Activated T-helper 17 cell treated with anti-CD3 and anti-CD28 coated beads, Interleukin-2, amount 50 U/mL, for 72 hours (primary cell): ENCODE measurements at regions not wholly inside any gene's neighbourhood (a gene's known extent, or its start where the extent isn't known, plus 50 kb on each side); places are given as distances from the start of the nearest gene placed in this dataset.

Source experiments
- ATAC-seq: fragments of 150-1000 bp; cut with Tn5 transposase; replicated peaks from 2 replicates; pipeline ENCODE4 v1.10.0; 2021; ENCODE audit warnings: mild to moderate bottlenecking, moderate library complexity
- H3K27ac Mint-ChIP-seq: one replicate; pipeline ENCODE4 v1.8.0; 2022; ENCODE audit warnings: mixed read lengths
- H3K27me3 Mint-ChIP-seq: one replicate; pipeline ENCODE4 v1.8.0; 2022; ENCODE audit warnings: mixed read lengths
- H3K36me3 Mint-ChIP-seq: one replicate; pipeline ENCODE4 v1.8.0; 2022; ENCODE audit warnings: low read depth, mild to moderate bottlenecking, mixed read lengths
- H3K4me1 Mint-ChIP-seq: one replicate; pipeline ENCODE4 v1.8.0; 2022; ENCODE audit warnings: mixed read lengths
- H3K4me3 Mint-ChIP-seq: one replicate; pipeline ENCODE4 v1.8.0; 2022; ENCODE audit warnings: mild to moderate bottlenecking, mixed read lengths
- H3K9me3 Mint-ChIP-seq: one replicate; pipeline ENCODE4 v1.8.0; 2022; ENCODE audit warnings: mixed read lengths

GRCh38 chr2:41785251-41786022 lies 262.4 kb upstream of the PKDCC start:
- Mint-ChIP-seq H3K4me3 (no peak overlapping the region), H3K27me3 (peaks cover 18% of the 10 kb centered on the region), H3K36me3 (no peaks in the 10 kb centered on the region), H3K4me1 (no peaks in the 10 kb centered on the region), H3K9me3 (no peaks in the 10 kb centered on the region), H3K27ac (no peak overlapping the region)
- ATAC-seq, result no peak

DNA sequence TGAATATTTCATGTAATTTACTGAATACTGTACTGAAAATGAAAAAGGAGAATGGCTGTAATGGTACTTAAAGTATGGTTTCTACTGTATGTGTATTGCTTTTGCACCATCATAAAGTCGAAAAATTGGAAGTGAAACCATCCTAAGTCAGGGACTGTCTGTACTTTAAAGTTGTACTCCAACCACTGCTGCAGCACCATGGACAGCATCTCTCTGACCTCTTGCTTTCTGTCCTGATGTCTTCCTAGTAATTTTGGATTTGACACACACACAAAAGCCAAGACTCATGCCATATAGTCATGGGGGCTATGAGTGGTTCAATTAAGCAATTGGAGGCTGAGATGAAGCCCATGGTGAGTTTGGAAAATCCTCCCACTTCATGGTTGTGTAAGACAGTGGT lies 256.3 kb upstream of the PKDCC start:
- Mint-ChIP-seq H3K27ac (no peak overlapping the region), H3K4me1 (no peaks in the 10 kb centered on the region), H3K27me3 (peaks cover 24% of the 10 kb centered on the region), H3K4me3 (no peak overlapping the region), H3K9me3 (peaks cover 3% of the 10 kb centered on the region), H3K36me3 (no peaks in the 10 kb centered on the region)
- no peak for ATAC-seq

- Mint-ChIP-seq H3K9me3 (peaks cover 11% of the 10 kb centered on the region), H3K36me3 (no peaks in the 10 kb centered on the region), H3K27me3 (peaks cover 51% of the 10 kb centered on the region), H3K4me3 (no peak overlapping the region), H3K4me1 (no peaks in the 10 kb centered on the region), H3K27ac (no peak overlapping the region)
- ATAC-seq, result no peak
Observed at GRCh38 chr2:41803361-41803760, 244.5 kb upstream of the PKDCC start.

DNA sequence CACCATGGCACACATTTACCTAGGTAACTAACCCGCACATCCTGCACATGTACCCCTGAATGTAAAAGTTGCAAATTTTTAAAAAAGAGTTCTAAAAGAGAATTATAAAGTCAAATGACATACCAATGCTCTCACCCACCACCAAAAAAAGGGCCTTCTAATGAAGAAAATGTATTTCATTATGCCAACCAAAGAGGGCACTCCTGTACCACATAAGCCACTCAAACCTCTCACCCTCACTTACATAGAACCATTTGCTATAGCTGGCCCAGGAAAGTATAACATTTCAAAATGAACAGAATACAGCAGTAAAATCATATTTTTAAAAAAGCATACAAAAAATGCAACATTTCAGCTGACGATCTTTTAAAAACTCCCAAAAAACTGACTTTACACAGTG lies 241.5 kb upstream of the PKDCC start:
- Mint-ChIP-seq H3K36me3 (no peaks in the 10 kb centered on the region), H3K4me1 (no peaks in the 10 kb centered on the region), H3K27ac (no peak overlapping the region), H3K9me3 (peaks cover 8% of the 10 kb centered on the region), H3K4me3 (no peak overlapping the region), H3K27me3 (peaks cover 64% of the 10 kb centered on the region)
- no peak for ATAC-seq

DNA sequence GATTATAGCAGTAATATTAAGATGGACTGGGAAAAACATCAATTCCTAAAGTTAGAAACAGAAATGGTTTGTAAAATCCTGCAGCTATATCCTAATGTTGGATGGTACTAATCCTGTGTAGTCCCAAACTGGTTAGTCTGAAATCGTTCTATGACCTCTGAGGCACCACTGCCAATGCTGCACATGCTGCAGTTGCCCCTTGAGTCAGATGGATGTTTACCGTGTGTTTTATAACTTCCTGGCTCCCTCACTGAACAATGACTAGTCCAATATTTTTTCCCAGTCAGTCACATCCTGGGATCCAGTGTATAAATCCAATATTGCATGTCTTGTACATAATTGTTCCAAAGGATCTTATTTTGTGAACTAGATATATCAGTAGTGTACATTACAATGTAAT lies 226.7 kb upstream of the PKDCC start:
- peaks cover 10% of the 10 kb centered on the region for H3K9me3 Mint-ChIP-seq
- no peak for ATAC-seq
- H3K4me3 Mint-ChIP-seq, result no peak overlapping the region

GRCh38 chr2:41826921-41827320 lies 220.9 kb upstream of the PKDCC start:
- ATAC-seq, result no peak
- H3K9me3 Mint-ChIP-seq, result no peaks in the 10 kb centered on the region
- H3K4me1 Mint-ChIP-seq, result no peaks in the 10 kb centered on the region
- H3K27ac Mint-ChIP-seq, result no peak overlapping the region
- H3K36me3 Mint-ChIP-seq, result no peaks in the 10 kb centered on the region
- no peak overlapping the region for H3K4me3 Mint-ChIP-seq
- peaks cover 28% of the 10 kb centered on the region for H3K27me3 Mint-ChIP-seq

More for the DNA sequence above, 226.7 kb upstream of the PKDCC start:
- Mint-ChIP-seq H3K27me3 (peaks cover 32% of the 10 kb centered on the region), H3K4me1 (no peaks in the 10 kb centered on the region), H3K36me3 (no peaks in the 10 kb centered on the region), H3K27ac (no peak overlapping the region)

GRCh38 chr2:41827354-41827971 lies 220.4 kb upstream of the PKDCC start:
- Mint-ChIP-seq H3K36me3 (no peaks in the 10 kb centered on the region), H3K4me3 (no peak overlapping the region), H3K9me3 (no peaks in the 10 kb centered on the region), H3K27me3 (peaks cover 27% of the 10 kb centered on the region), H3K27ac (no peak overlapping the region), H3K4me1 (no peaks in the 10 kb centered on the region)
- no peak for ATAC-seq

- Mint-ChIP-seq H3K27ac (no peak overlapping the region), H3K36me3 (no peaks in the 10 kb centered on the region), H3K4me1 (no peaks in the 10 kb centered on the region), H3K9me3 (no peaks in the 10 kb centered on the region), H3K4me3 (no peak overlapping the region), H3K27me3 (peaks cover 31% of the 10 kb centered on the region)
- ATAC-seq, result no peak
Observed at GRCh38 chr2:41828052-41828643, 219.7 kb upstream of the PKDCC start.

GRCh38 chr2:41829052-41829451 lies 218.8 kb upstream of the PKDCC start:
- Mint-ChIP-seq H3K27me3 (peaks cover 29% of the 10 kb centered on the region), H3K4me3 (no peak overlapping the region), H3K4me1 (no peaks in the 10 kb centered on the region), H3K9me3 (no peaks in the 10 kb centered on the region), H3K27ac (no peak overlapping the region), H3K36me3 (no peaks in the 10 kb centered on the region)
- no peak for ATAC-seq

DNA sequence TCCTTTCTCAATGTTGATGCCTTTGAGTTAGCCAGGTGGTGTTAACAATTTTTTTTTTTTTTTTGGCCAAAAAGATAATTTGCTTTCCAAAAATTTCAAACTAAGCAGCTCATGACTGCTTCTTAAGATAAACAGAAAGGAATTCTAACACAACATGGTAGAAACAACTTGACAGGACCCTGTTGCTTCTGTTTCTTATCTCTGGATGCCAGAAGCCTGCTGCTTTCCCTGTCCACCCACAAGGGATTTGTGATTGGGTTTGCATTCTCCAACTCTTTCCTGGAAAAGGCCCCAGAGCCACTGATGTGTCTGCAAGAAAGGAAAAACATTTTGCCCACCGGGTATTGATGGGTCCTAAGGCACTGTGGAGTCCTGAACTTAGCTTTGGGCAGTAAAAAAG lies 217.2 kb upstream of the PKDCC start:
- no peak overlapping the region for H3K27ac Mint-ChIP-seq
- no peaks in the 10 kb centered on the region for H3K36me3 Mint-ChIP-seq
- H3K9me3 Mint-ChIP-seq, result no peaks in the 10 kb centered on the region
- H3K4me1 Mint-ChIP-seq, result no peaks in the 10 kb centered on the region
- peaks cover 39% of the 10 kb centered on the region for H3K27me3 Mint-ChIP-seq
- no peak overlapping the region for H3K4me3 Mint-ChIP-seq
- no peak for ATAC-seq

- ATAC-seq, result no peak
- H3K27me3 Mint-ChIP-seq, result peaks cover 42% of the 10 kb centered on the region
- H3K27ac Mint-ChIP-seq, result no peak overlapping the region
- H3K4me1 Mint-ChIP-seq, result no peaks in the 10 kb centered on the region
- no peaks in the 10 kb centered on the region for H3K9me3 Mint-ChIP-seq
- H3K4me3 Mint-ChIP-seq, result no peak overlapping the region
- H3K36me3 Mint-ChIP-seq, result no peaks in the 10 kb centered on the region
Observed at GRCh38 chr2:41832218-41832617, 215.6 kb upstream of the PKDCC start.

DNA sequence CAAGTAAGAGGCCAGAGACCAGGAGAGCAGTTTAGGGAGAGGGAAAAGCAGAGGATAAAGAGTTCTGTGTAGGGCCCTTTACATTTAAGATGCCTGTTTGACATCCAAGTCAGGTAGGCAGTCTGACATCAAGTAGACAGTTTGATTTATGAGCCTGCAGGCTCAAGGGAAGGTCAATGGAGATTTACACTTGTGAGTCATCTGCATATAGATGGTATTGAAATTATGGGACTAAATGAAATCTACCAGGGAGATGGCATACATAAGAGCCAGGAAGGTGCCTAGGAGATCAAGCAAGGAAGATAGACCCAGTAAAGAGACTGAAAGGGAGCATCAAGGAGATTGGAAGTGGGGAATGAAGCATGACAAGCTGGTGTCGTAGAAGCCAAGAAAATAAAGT lies 212.4 kb upstream of the PKDCC start:
- Mint-ChIP-seq H3K27me3 (peaks cover 49% of the 10 kb centered on the region), H3K4me3 (no peak overlapping the region), H3K9me3 (no peaks in the 10 kb centered on the region), H3K27ac (no peak overlapping the region), H3K36me3 (no peaks in the 10 kb centered on the region), H3K4me1 (no peaks in the 10 kb centered on the region)
- ATAC-seq, result no peak

- H3K36me3 Mint-ChIP-seq, result no peaks in the 10 kb centered on the region
- ATAC-seq, result no peak
- H3K27me3 Mint-ChIP-seq, result peaks cover 44% of the 10 kb centered on the region
- H3K4me3 Mint-ChIP-seq, result no peak overlapping the region
- H3K9me3 Mint-ChIP-seq, result no peaks in the 10 kb centered on the region
- no peak overlapping the region for H3K27ac Mint-ChIP-seq
- H3K4me1 Mint-ChIP-seq, result peaks cover 4% of the 10 kb centered on the region
Observed at GRCh38 chr2:41836948-41837347, 210.9 kb upstream of the PKDCC start.

- Mint-ChIP-seq H3K27ac (no peak overlapping the region), H3K9me3 (no peaks in the 10 kb centered on the region), H3K4me3 (no peak overlapping the region), H3K36me3 (no peaks in the 10 kb centered on the region), H3K4me1 (peaks cover 4% of the 10 kb centered on the region), H3K27me3 (peaks cover 38% of the 10 kb centered on the region)
- ATAC-seq, result no peak
Observed at GRCh38 chr2:41837610-41838009, 210.2 kb upstream of the PKDCC start.
